SW480 (cell line): ENCODE measurements at regions not wholly inside any gene's neighbourhood (a gene's known extent, or its start where the extent isn't known, plus 50 kb on each side); places are given as distances from the start of the nearest gene placed in this dataset.
A peak's percentile ranks its signal among the peaks of the same experiment; 100 is the strongest.
"Not testable (repeated sequence)": the region's sequence is repeated elsewhere in the genome, so short reads cannot be mapped to it uniquely, and the experiment has no call there.

Experiments used
- DNase-seq: peaks from one replicate; pipeline ENCODE4 v3.0.0-alpha.2; 2016; ENCODE audit warnings: low spot score

DNA sequence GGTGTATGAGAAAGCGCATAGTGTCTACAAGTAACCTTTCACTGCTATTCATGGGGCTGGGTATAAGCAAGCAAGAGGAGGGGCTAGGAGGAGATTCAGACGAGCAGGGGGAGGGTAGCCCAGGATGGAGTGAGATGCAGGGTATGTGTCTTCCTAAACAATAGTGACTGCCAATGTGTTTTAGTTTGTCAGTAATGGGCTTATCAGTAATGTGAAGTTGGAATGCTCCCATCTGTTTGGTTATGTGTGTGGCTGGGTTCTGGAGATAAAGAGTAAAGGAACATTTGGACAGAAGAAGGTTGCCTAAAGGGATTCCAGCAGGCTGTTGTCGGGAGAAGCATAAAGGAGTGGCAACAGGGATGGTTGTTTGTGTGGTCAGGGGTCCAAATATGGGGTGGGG lies 62.7 kb upstream of the EZR start:
- DNase-seq, result not testable (repeated sequence)

DNA sequence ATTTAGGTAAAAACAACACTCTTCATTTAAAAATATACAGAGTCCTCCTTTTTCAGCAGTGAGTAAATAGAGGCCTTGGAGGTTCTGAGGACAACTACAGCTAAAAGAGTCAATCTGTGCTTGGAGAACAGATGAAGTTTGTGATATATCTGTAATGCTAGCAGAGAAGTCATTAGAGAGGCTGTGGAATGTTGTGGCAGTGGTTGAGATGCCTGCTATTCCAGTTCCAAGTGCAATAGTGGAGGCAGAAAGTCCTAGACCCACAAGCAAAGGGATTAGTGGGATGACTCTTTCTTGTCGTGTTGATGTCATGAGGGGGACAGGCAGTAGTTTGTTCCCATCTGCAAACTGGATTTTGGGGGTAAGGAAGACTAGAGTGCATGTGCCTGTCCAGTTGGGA lies 62.1 kb upstream of the EZR start:
- not testable (repeated sequence) for DNase-seq

DNA sequence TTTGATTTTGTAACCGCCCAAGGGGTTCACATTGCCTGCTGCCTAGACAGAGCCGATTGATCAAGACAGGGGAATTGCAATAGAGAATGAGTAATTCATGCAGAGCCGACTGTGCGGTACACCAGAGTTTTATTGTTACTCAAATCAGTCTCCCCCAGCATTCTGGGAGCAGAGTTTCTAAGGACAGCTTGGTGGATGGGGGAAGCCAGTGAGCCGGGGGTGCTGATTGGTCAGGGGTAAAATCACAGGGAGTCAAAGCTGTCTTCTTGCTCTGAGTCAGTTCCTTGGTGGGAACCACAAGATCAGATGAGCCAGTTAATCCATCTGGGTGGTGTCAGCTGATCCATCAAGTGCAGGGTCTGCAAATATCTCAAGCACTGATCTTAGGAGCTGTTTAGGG lies 60.0 kb upstream of the EZR start:
- DNase-seq, result no peak

DNA sequence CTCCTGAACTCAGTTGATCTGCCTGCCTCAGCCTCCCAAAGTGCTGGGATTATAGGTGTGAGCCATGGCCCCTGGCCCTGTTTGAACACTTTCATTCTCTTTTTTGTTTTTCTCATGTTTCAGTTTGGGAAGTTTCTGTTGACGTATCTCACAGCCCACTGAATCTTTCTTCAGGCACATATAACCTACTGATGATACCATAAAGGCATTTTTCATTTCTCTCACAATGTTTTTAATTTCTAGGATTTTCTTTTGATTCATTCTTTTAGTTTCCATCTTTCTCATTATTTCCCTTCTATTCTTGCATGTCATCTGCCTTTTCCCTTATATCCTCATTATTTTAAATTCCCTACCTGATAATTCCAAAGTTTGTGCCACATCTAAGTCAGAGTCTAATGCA lies 58.5 kb upstream of the EZR start:
- no peak for DNase-seq

DNA sequence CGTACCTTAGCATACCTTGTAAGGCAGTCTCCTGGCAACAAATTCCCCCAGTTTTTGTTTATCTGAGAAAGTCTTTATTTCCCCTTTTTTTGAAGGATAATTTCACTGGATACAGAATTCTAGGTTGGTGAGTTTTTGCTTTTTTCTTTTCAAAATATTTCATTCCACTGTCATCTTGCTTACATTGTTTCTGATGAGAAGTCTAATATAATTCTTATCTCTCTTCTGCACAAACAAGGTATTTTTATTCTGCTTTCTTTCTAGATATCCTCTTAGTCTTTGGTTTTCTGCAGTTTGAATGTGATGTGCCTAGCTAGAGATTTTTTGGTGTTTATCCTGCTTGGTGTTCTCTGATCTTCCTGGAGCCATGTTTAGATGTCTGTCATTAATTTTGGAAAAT lies 57.7 kb upstream of the EZR start:
- no peak for DNase-seq

DNA sequence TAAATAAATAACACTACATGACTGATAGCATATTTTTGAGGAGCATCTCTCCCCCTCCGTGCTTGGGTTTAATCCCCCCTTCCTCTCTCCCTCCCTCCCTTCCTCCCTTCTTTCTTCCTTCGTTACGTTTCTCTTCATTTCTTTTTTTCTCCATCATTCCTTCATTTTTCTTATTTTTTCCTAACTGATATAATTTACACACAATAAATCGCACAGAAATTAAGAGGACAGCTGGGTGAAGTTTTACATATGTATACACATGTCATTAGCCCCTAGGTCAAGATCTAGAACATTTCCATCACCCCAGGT lies 51.4 kb upstream of the EZR start:
- no peak for DNase-seq

DNA sequence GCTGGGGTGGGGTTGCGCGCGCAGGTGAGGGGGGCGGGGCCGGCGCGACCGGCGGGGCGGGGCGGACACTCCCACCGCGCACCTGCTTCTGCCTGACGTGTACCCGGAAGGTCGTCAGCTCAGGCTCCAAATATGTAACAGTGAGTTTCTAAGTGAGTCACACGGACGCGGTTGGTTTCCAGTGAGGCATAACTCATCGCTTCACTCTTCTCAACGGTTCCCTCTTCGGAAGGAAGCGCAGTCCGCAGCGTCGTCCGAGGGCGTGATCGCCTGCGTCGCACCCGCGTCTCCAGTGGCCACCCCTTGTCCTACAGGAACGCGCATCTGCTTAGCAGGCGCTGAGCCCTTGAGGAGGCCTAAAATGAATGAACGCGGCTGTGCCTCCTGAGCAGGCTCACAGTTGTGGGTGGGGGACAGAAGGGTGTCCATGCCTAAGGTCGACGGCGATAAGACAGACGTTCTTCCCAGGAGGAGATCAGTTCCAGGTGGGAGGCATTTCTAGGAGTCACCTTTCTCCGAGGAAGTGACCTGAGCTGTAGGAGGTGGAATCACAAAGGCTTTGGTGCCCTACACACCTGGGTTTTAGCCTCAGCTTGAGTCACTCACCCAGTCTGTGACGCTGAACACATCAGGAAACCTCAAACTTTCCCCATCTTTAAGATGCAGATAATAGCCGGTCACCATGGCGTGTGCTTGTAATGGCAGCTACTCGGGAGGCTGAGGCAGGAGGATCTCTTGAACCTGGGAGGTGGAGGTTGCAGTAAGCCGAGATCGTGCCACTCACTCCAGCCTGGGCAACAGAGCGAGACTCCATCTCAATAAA lies 50.9 kb upstream of the EZR start:
- DNase-seq, result peak; percentile 99

DNA sequence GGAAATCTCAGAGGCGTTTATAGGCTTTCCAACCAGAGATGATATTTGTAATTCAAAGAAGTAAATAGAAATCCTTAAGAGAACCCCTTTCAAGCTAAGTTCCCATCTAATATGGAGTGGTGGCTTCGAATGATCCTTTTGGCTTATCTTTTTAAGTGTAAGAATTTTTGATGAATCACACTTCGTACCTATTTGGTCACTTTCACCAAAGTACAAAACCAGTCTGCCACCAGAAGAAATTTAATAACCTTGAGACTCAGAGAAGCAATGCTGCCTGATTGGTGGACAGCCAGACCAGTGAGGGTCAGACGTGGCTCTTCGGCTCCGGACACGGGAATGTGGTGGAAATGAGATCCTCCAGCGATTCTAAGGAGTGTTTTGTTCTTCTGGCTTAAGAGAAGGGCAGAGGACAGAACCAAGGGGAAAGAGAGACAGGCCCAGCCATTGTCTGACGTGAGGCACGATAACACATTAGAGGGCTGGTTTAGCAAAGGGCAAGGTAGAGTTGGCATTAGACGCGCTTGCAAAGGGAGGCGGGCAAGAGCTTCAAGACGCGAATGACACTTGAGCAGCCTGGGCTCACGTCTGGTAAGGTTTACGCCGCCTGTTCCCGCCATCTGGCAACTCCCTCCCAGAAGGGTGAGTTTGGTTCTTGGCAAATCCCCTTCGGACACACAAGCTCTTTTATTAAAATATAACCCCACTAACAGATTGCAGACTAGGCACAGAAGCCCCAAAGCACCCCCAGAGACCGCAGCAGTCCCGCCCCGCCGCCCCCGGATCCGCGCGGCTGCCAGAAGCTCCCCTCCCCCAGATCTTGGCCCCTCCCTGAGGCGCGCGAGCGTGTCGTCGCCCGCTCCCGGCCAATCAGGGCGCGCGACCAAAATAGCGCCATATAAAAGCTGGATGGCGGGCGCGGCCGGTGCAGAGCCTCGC lies 50.0 kb upstream of the EZR start:
- DNase-seq, result peak; percentile 89
